GM23338 (cell line): ENCODE measurements at regions not wholly inside any gene's neighbourhood (a gene's known extent, or its start where the extent isn't known, plus 50 kb on each side); places are given as distances from the start of the nearest gene placed in this dataset.

Experiments
- ATAC-seq: fragments of 200-7000 bp; cut with Tn5 transposase; 3 replicates; pipeline ENCODE4 v1.9.1; 2020
- DNase-seq: peaks from one replicate; pipeline ENCODE4 v3.0.0-alpha.2; 2015; ENCODE audit warnings: low spot score
- H2AFZ ChIP-seq: fragments of 200-600 bp; sonication (generic); 2 replicates; pipeline ENCODE4 v1.8.0; 2016; ENCODE audit warnings: antibody characterized with exemption, mild to moderate bottlenecking, moderate library complexity
- H3F3A ChIP-seq: fragments of 200-600 bp; sonication (generic); replicated peaks from 2 replicates; pipeline ENCODE4 v1.8.0; 2017; ENCODE audit warnings: antibody characterized with exemption, mixed run types, low read depth
- H3K27ac ChIP-seq: fragments of 200-600 bp; sonication (generic); 2 replicates; pipeline ENCODE4 v1.6.1; 2016; ENCODE audit warnings: low read depth
- H3K27me3 ChIP-seq: fragments of 200-600 bp; sonication (generic); 2 replicates; pipeline ENCODE4 v1.8.0; 2016; ENCODE audit warnings: mild to moderate bottlenecking, mixed run types, moderate library complexity; ENCODE audit not compliant: insufficient read depth
- H3K36me3 ChIP-seq: fragments of 200-600 bp; sonication (generic); 2 replicates; pipeline ENCODE4 v1.8.0; 2016; ENCODE audit warnings: mild to moderate bottlenecking; ENCODE audit not compliant: insufficient read depth
- H3K4me1 ChIP-seq: fragments of 200-600 bp; sonication (generic); 2 replicates; pipeline ENCODE4 v1.8.0; 2016; ENCODE audit warnings: mild to moderate bottlenecking, moderate library complexity; ENCODE audit not compliant: insufficient read depth
- H3K4me2 ChIP-seq: fragments of 200-600 bp; sonication (generic); 2 replicates; pipeline ENCODE4 v1.7.1; 2017; ENCODE audit warnings: mixed run types
- H3K4me3 ChIP-seq: fragments of 200-600 bp; sonication (generic); 2 replicates; pipeline ENCODE4 v1.6.1; 2016; ENCODE audit warnings: mixed run types
- H3K79me2 ChIP-seq: fragments of 200-600 bp; sonication (generic); replicated peaks from 2 replicates; pipeline ENCODE4 v1.8.0; 2017; ENCODE audit warnings: mild to moderate bottlenecking; ENCODE audit not compliant: insufficient read depth
- H3K9me2 ChIP-seq: fragments of 200-600 bp; sonication (generic); 2 replicates; pipeline ENCODE4 v1.8.0; 2017; ENCODE audit not compliant: insufficient read depth
- H4K20me1 ChIP-seq: fragments of 200-600 bp; sonication (generic); replicated peaks from 2 replicates; pipeline ENCODE4 v1.8.0; 2017; ENCODE audit warnings: mild to moderate bottlenecking; ENCODE audit not compliant: insufficient read depth
- H3K27ac Mint-ChIP-seq: 2 replicates; pipeline ENCODE4 v1.8.0; 2020; ENCODE audit warnings: inconsistent platforms, mild to moderate bottlenecking, moderate library complexity, mixed read lengths
- H3K27me3 Mint-ChIP-seq: 3 replicates; pipeline ENCODE4 v1.8.0; 2022; ENCODE audit warnings: low read depth, mild to moderate bottlenecking, moderate library complexity, mixed read lengths, inconsistent platforms; ENCODE audit not compliant: insufficient read depth, poor library complexity
- H3K36me3 Mint-ChIP-seq: 3 replicates; pipeline ENCODE4 v1.8.0; 2021; ENCODE audit warnings: low read depth, mild to moderate bottlenecking, inconsistent platforms, moderate library complexity, mixed read lengths
- H3K4me1 Mint-ChIP-seq: 3 replicates; pipeline ENCODE4 v1.8.0; 2020; ENCODE audit warnings: mild to moderate bottlenecking, inconsistent platforms, mixed read lengths
- H3K4me3 Mint-ChIP-seq: 3 replicates; pipeline ENCODE4 v1.8.0; 2021; ENCODE audit warnings: moderate library complexity, mild to moderate bottlenecking, inconsistent platforms, mixed read lengths
- H3K9me3 Mint-ChIP-seq: 3 replicates; pipeline ENCODE4 v1.8.0; 2020; ENCODE audit warnings: moderate library complexity, mild to moderate bottlenecking, inconsistent platforms, mixed read lengths
- CREB1 ChIP-seq: fragments of 250-450 bp; sonication (Bioruptor Pico); IDR thresholded peaks from 2 replicates; pipeline ENCODE4 v1.5.0; 2020; ENCODE audit warnings: low read depth, mild to moderate bottlenecking, moderate library complexity
- EZH2phosphoT487 ChIP-seq: fragments of 200-600 bp; sonication (generic); IDR thresholded peaks from one replicate; pipeline ENCODE4 v1.8.1; 2018; ENCODE audit warnings: antibody characterized with exemption; ENCODE audit not compliant: unreplicated experiment
- JUNB ChIP-seq: IDR thresholded peaks from one replicate; pipeline ENCODE4 v1.6.1; 2016; ENCODE audit warnings: antibody characterized with exemption; ENCODE audit not compliant: unreplicated experiment
- NANOG ChIP-seq: IDR thresholded peaks from 2 replicates; pipeline ENCODE4 v1.6.1; 2016; ENCODE audit warnings: antibody characterized with exemption, borderline replicate concordance
- POLR2AphosphoS5 ChIP-seq: IDR thresholded peaks from 2 replicates; pipeline ENCODE4 v1.6.1; 2016; ENCODE audit warnings: antibody characterized with exemption, low read depth
- ZNF114 ChIP-seq: fragments of 250-450 bp; sonication (Bioruptor Pico); IDR thresholded peaks from 2 replicates; pipeline ENCODE4 v1.5.0; 2020; ENCODE audit warnings: mild to moderate bottlenecking, moderate library complexity
- TF ChIP-seq, protein P1 (sequence below): fragments of 250-450 bp; sonication (Bioruptor Pico); IDR thresholded peaks from 2 replicates; pipeline ENCODE4 v1.5.0; 2020; ENCODE audit warnings: mild to moderate bottlenecking, moderate library complexity
- TF ChIP-seq, protein P2 (sequence below): IDR thresholded peaks from one replicate; pipeline ENCODE4 v1.6.1; 2018; ENCODE audit warnings: antibody characterized with exemption; ENCODE audit not compliant: unreplicated experiment
- TF ChIP-seq, protein P3 (sequence below): IDR thresholded peaks from 2 replicates; pipeline ENCODE4 v1.6.1; 2016; ENCODE audit warnings: antibody characterized with exemption

DNA sequence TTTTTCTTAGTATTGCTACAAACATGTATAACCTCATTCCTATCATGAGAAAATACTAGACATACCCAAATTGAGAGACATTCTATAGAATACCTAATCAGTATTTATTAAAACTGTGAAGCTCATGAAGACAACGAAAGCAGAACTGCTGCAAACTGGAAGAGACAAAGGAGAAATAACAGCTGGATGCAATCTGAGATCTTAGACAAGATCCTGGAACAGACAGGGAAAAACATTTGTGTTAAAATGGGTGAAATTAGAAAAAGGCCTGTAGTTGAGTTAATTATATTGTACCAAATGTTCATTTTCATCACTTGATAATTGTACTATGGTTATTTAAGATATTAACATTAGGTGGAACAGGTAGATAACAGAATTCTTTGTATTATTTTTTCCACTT lies 392.0 kb downstream of the PLPP3 start:
- Histone ChIP-seq H3K27me3 (no peaks in the 10 kb centered on the region), H3K79me2 (no peaks in the 10 kb centered on the region), H3K4me1 (peaks cover 19% of the 10 kb centered on the region), H4K20me1 (no peaks in the 10 kb centered on the region), H3F3A (no peaks in the 10 kb centered on the region), H3K27ac (no peak overlapping the region), H3K4me3 (no peak overlapping the region), H3K9me2 (no peaks in the 10 kb centered on the region), H3K36me3 (no peaks in the 10 kb centered on the region), H3K4me2 (no peak overlapping the region), H2AFZ (no peak overlapping the region)
- TF ChIP-seq JUNB = no peak
- no peak for TF ChIP-seq NANOG
- no peak for TF ChIP-seq ZNF114 (CRISPR knock-in tag)
- no peak for TF ChIP-seq POLR2AphosphoS5
- no peak for TF ChIP-seq CREB1
- TF ChIP-seq, protein P1, sequence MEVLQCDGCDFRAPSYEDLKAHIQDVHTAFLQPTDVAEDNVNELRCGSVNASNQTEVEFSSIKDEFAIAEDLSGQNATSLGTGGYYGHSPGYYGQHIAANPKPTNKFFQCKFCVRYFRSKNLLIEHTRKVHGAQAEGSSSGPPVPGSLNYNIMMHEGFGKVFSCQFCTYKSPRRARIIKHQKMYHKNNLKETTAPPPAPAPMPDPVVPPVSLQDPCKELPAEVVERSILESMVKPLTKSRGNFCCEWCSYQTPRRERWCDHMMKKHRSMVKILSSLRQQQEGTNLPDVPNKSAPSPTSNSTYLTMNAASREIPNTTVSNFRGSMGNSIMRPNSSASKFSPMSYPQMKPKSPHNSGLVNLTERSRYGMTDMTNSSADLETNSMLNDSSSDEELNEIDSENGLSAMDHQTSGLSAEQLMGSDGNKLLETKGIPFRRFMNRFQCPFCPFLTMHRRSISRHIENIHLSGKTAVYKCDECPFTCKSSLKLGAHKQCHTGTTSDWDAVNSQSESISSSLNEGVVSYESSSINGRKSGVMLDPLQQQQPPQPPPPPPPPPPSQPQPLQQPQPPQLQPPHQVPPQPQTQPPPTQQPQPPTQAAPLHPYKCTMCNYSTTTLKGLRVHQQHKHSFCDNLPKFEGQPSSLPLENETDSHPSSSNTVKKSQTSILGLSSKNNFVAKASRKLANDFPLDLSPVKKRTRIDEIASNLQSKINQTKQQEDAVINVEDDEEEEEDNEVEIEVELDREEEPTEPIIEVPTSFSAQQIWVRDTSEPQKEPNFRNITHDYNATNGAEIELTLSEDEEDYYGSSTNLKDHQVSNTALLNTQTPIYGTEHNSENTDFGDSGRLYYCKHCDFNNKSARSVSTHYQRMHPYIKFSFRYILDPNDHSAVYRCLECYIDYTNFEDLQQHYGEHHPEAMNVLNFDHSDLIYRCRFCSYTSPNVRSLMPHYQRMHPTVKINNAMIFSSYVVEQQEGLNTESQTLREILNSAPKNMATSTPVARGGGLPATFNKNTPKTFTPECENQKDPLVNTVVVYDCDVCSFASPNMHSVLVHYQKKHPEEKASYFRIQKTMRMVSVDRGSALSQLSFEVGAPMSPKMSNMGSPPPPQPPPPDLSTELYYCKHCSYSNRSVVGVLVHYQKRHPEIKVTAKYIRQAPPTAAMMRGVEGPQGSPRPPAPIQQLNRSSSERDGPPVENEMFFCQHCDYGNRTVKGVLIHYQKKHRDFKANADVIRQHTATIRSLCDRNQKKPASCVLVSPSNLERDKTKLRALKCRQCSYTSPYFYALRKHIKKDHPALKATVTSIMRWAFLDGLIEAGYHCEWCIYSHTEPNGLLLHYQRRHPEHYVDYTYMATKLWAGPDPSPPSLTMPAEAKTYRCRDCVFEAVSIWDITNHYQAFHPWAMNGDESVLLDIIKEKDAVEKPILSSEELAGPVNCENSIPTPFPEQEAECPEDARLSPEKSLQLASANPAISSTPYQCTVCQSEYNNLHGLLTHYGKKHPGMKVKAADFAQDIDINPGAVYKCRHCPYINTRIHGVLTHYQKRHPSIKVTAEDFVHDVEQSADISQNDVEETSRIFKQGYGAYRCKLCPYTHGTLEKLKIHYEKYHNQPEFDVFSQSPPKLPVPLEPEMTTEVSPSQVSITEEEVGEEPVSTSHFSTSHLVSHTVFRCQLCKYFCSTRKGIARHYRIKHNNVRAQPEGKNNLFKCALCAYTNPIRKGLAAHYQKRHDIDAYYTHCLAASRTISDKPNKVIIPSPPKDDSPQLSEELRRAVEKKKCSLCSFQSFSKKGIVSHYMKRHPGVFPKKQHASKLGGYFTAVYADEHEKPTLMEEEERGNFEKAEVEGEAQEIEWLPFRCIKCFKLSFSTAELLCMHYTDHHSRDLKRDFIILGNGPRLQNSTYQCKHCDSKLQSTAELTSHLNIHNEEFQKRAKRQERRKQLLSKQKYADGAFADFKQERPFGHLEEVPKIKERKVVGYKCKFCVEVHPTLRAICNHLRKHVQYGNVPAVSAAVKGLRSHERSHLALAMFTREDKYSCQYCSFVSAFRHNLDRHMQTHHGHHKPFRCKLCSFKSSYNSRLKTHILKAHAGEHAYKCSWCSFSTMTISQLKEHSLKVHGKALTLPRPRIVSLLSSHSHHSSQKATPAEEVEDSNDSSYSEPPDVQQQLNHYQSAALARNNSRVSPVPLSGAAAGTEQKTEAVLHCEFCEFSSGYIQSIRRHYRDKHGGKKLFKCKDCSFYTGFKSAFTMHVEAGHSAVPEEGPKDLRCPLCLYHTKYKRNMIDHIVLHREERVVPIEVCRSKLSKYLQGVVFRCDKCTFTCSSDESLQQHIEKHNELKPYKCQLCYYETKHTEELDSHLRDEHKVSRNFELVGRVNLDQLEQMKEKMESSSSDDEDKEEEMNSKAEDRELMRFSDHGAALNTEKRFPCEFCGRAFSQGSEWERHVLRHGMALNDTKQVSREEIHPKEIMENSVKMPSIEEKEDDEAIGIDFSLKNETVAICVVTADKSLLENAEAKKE = no peak
- no peak for TF ChIP-seq EZH2phosphoT487
- TF ChIP-seq, protein P2, sequence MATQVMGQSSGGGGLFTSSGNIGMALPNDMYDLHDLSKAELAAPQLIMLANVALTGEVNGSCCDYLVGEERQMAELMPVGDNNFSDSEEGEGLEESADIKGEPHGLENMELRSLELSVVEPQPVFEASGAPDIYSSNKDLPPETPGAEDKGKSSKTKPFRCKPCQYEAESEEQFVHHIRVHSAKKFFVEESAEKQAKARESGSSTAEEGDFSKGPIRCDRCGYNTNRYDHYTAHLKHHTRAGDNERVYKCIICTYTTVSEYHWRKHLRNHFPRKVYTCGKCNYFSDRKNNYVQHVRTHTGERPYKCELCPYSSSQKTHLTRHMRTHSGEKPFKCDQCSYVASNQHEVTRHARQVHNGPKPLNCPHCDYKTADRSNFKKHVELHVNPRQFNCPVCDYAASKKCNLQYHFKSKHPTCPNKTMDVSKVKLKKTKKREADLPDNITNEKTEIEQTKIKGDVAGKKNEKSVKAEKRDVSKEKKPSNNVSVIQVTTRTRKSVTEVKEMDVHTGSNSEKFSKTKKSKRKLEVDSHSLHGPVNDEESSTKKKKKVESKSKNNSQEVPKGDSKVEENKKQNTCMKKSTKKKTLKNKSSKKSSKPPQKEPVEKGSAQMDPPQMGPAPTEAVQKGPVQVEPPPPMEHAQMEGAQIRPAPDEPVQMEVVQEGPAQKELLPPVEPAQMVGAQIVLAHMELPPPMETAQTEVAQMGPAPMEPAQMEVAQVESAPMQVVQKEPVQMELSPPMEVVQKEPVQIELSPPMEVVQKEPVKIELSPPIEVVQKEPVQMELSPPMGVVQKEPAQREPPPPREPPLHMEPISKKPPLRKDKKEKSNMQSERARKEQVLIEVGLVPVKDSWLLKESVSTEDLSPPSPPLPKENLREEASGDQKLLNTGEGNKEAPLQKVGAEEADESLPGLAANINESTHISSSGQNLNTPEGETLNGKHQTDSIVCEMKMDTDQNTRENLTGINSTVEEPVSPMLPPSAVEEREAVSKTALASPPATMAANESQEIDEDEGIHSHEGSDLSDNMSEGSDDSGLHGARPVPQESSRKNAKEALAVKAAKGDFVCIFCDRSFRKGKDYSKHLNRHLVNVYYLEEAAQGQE = no peak
- TF ChIP-seq, protein P3, sequence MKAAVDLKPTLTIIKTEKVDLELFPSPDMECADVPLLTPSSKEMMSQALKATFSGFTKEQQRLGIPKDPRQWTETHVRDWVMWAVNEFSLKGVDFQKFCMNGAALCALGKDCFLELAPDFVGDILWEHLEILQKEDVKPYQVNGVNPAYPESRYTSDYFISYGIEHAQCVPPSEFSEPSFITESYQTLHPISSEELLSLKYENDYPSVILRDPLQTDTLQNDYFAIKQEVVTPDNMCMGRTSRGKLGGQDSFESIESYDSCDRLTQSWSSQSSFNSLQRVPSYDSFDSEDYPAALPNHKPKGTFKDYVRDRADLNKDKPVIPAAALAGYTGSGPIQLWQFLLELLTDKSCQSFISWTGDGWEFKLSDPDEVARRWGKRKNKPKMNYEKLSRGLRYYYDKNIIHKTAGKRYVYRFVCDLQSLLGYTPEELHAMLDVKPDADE = no peak
- no peak overlapping the region for H3K4me3 Mint-ChIP-seq
- no peak overlapping the region for H3K27ac Mint-ChIP-seq
- ATAC-seq (no peak), DNase-seq (no peak)
- peaks cover 31% of the 10 kb centered on the region for H3K4me1 Mint-ChIP-seq
- H3K36me3 Mint-ChIP-seq = no peaks in the 10 kb centered on the region
- no peaks in the 10 kb centered on the region for H3K9me3 Mint-ChIP-seq
- peaks cover 7% of the 10 kb centered on the region for H3K27me3 Mint-ChIP-seq
